EL (cell line): ENCODE measurements at regions not wholly inside any gene's neighbourhood (a gene's known extent, or its start where the extent isn't known, plus 50 kb on each side); places are given as distances from the start of the nearest gene placed in this dataset.

ENCODE experiments used
- DNase-seq: peaks from one replicate; pipeline ENCODE4 v3.0.0-alpha.2; 2016

DNA sequence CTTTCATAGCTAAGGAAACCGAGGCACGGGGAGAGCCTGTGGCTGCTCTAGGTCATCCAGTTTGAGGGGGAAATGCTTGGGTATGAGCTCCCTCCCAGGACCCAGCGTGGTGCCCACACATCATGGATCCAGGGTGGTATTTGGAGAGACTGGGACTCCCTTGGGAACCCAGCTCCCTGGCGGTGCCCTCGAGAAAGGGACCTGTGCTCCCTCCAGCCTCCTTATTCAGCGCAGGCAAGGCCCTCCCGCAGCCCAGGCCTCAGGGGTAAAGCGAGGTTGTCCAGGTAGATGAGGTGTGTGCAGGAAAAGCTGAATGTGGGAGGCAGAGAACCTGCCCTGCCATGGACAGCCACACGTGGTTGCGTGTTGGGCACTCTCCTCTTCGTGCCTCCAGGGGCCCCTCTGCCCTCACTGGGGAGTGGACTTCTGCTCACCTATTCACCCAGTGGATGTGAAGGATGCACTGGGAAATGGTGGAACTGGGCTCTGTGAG, 53.8 kb upstream of the GPR78 start:
- no peak for DNase-seq

DNA sequence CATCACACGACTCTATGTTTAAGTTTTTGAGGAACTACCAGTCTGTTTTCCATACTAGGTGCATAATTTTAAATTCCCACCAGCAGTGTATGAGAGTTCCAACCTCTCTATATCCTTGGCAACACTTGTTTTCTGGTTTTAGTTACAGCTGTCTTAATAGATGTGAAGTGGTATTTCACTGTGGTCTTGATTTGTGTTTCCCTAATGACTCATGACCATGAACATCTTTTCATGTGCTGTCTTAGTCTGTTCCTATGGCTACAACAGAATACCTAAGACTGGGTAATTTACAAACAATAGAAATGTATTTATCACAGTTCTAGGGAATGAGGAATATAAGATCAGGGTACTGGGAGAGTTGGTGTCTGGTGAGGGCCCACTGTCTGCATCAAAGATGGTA, 51.5 kb upstream of the GPR78 start:
- DNase-seq: peak; percentile 73
